ENCODE measurements at regions not wholly inside any gene's neighbourhood (a gene's known extent, or its start where the extent isn't known, plus 50 kb on each side); places are given as distances from the start of the nearest gene placed in this dataset.

DNA sequence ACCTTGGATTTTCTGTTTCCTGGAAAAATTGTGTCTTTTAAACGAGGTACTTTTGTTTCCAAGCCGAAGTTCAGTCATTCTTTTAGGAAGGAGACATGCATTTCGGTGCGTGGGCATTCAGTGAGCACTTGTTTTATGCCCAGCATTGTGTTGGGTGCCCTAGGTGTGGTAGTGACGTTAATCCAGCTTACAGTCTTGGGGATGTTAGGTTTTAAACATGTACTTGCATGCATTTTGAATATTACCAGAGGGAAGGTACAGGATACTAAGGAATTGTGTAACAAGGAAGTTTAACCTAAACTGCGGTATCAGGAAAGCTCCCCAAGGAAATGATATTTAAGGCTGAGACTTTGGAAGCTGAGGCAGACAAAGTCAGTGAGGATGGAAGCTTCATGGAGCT is 66.3 kb downstream of the ARHGAP35 start:
- BruUV-seq (replicated peaks): no TSS peak
- H3K9me1 ChIP-seq (replicated peaks; ENCODE audit: control insufficient read depth, extremely low read depth, insufficient read depth, low read length): no peaks in the 10 kb centered on the region
- no peak overlapping the region for H2AFZ ChIP-seq (ENCODE audit: low read depth, low read length)
- ChIA-PET POLR2A (no interaction called here), CTCF (interaction anchor here (0.9 to 4.5 kb wide), 9 partner anchors 10 to 173 kb away, joined by 3 to 32 read pairs (median 6); no protein-coding TSS in a partner anchor)
- TF ChIP-seq, protein P1, sequence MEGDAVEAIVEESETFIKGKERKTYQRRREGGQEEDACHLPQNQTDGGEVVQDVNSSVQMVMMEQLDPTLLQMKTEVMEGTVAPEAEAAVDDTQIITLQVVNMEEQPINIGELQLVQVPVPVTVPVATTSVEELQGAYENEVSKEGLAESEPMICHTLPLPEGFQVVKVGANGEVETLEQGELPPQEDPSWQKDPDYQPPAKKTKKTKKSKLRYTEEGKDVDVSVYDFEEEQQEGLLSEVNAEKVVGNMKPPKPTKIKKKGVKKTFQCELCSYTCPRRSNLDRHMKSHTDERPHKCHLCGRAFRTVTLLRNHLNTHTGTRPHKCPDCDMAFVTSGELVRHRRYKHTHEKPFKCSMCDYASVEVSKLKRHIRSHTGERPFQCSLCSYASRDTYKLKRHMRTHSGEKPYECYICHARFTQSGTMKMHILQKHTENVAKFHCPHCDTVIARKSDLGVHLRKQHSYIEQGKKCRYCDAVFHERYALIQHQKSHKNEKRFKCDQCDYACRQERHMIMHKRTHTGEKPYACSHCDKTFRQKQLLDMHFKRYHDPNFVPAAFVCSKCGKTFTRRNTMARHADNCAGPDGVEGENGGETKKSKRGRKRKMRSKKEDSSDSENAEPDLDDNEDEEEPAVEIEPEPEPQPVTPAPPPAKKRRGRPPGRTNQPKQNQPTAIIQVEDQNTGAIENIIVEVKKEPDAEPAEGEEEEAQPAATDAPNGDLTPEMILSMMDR (IDR thresholded peaks at IDR 0.05; ENCODE audit: extremely low read depth in 1 of 2, insufficient read depth in 1 of 2, low read depth in 1 of 2, low read length in 2 of 2): no peak
- TF ChIP-seq JUN (IDR thresholded peaks at IDR 0.05; ENCODE audit: borderline replicate concordance, insufficient read depth, insufficient read length, low read depth): no peak
- TF ChIP-seq EZH2 (IDR thresholded peaks at IDR 0.05; ENCODE audit: borderline replicate concordance, low read depth, low read length, severe bottlenecking): no peak
- no peak for TF ChIP-seq FOS (IDR thresholded peaks at IDR 0.05; ENCODE audit: borderline replicate concordance, insufficient read depth, low read length)
- no peak for TF ChIP-seq POLR2A (IDR thresholded peaks at IDR 0.05; ENCODE audit: low read depth, low read length)
- no peak for TF ChIP-seq MYC (IDR thresholded peaks at IDR 0.05; ENCODE audit: low read depth, low read length)
- TF ChIP-seq GATA2 (IDR thresholded peaks at IDR 0.05; ENCODE audit: insufficient read depth, insufficient read length, low read depth, low read length): no peak
- TF ChIP-seq, protein P2, sequence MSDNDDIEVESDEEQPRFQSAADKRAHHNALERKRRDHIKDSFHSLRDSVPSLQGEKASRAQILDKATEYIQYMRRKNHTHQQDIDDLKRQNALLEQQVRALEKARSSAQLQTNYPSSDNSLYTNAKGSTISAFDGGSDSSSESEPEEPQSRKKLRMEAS (IDR thresholded peaks at IDR 0.05; ENCODE audit: insufficient read depth, insufficient read length): no peak
- no peak for TF ChIP-seq POLR2AphosphoS5 (IDR thresholded peaks at IDR 0.05; ENCODE audit: insufficient read depth, low read depth, low read length)
- no peak for FAIRE-seq
- peaks cover 54% of the 10 kb centered on the region for H3K79me2 ChIP-seq (ENCODE audit: control insufficient read depth, insufficient read depth, low read length)
- dilution Hi-C loops (cut with MboI; ENCODE audit: extremely low pct_ligation_motif_present, low sequenced_read_pairs): no loop called here
- H3K9ac ChIP-seq (replicated peaks; ENCODE audit: extremely low read depth, insufficient read depth, low read length): no peak overlapping the region
- H3K27me3 ChIP-seq (ENCODE audit: control insufficient read depth in 2 of 2, insufficient read depth in 2 of 2, low read length in 2 of 2): no peaks in the 10 kb centered on the region
- no peak overlapping the region for H3K4me2 ChIP-seq (ENCODE audit: insufficient read depth, low read length)
- no peaks in the 10 kb centered on the region for H3K9me3 ChIP-seq (replicated peaks; ENCODE audit: control insufficient read depth, insufficient read depth, low read length)
- H3K4me3 ChIP-seq (replicated peaks in 1 of 3; ENCODE audit: insufficient read depth in 1 of 3, low read depth in 1 of 3, low read length in 3 of 3): no peak overlapping the region
- peaks cover 31% of the 10 kb centered on the region for H3K4me1 ChIP-seq (ENCODE audit: control insufficient read depth, extremely low read depth, insufficient read depth, low read length)
- H4K20me1 ChIP-seq (replicated peaks; ENCODE audit: control insufficient read depth, extremely low read depth, insufficient read depth, low read length): no peaks in the 10 kb centered on the region
- no peak overlapping the region for H3K27ac ChIP-seq (ENCODE audit: insufficient read depth, low read depth, low read length)
- H3K36me3 ChIP-seq (ENCODE audit: control insufficient read depth in 2 of 2, extremely low read depth in 1 of 2, insufficient read depth in 2 of 2, low read length in 2 of 2): peaks cover 0 to 5% of the 10 kb centered on the region in 2 experiments
- intact Hi-C loops (cut with micrococcal nuclease): no loop called here
- no peak for DNase-seq (ENCODE audit: low read depth, low spot score)
